SK-N-SH treated with all-trans-retinoic acid at 6 μM for 48 hours (cell line): ENCODE measurements at regions not wholly inside any gene's neighbourhood (a gene's known extent, or its start where the extent isn't known, plus 50 kb on each side); places are given as distances from the start of the nearest gene placed in this dataset.

Experiments used
- GLIS3 ChIP-seq: fragments of 250-450 bp; sonication (Bioruptor Pico); IDR thresholded peaks from 2 replicates; pipeline ENCODE4 v1.5.0; 2020; ENCODE audit warnings: mild to moderate bottlenecking, moderate library complexity
- PPARA ChIP-seq: fragments of 250-450 bp; sonication (Bioruptor Pico); IDR thresholded peaks from 2 replicates; pipeline ENCODE4 v1.5.0; 2020; ENCODE audit warnings: mild to moderate bottlenecking, borderline replicate concordance
- RARB ChIP-seq: fragments of 250-450 bp; sonication (Bioruptor Pico); IDR thresholded peaks from 2 replicates; pipeline ENCODE4 v1.8.0; 2021; ENCODE audit warnings: mild to moderate bottlenecking, moderate library complexity
- TCF4 ChIP-seq: fragments of 250-450 bp; sonication (Bioruptor Pico); IDR thresholded peaks from 2 replicates; pipeline ENCODE4 v1.8.0; 2021; ENCODE audit warnings: mild to moderate bottlenecking, moderate library complexity, borderline replicate concordance
- ZNF565 ChIP-seq: fragments of 450-650 bp; formaldehyde crosslinking; conservative IDR thresholded peaks from 2 replicates; pipeline ENCODE4 v1.5.0; 2020; ENCODE audit warnings: low read depth, mild to moderate bottlenecking, moderate library complexity
- TF ChIP-seq, protein P1 (sequence below): fragments of 250-450 bp; sonication (Bioruptor Pico); IDR thresholded peaks from 2 replicates; pipeline ENCODE4 v1.8.0; 2020; ENCODE audit warnings: mild to moderate bottlenecking, moderate library complexity, borderline replicate concordance

DNA sequence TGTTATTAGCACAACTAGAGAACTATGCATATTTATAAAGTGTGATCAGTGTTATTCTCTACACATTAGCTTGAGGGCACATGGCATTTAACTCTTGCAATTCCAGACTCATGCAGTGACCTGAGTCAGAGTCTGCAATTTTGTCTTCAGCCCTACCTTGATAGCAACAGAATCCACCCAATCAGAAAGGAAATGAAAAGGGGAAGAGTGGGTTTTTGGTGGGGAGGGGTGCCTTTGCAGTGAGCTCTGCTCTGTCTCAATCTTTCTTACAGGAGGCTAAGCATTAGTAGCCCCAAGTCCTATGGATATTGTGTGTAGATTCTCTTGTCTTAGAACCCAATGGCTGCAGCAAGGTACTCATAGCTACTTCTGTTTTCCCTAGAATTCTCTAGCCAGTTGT lies 489.2 kb downstream of the DHX35 start:
- TF ChIP-seq, protein P1, sequence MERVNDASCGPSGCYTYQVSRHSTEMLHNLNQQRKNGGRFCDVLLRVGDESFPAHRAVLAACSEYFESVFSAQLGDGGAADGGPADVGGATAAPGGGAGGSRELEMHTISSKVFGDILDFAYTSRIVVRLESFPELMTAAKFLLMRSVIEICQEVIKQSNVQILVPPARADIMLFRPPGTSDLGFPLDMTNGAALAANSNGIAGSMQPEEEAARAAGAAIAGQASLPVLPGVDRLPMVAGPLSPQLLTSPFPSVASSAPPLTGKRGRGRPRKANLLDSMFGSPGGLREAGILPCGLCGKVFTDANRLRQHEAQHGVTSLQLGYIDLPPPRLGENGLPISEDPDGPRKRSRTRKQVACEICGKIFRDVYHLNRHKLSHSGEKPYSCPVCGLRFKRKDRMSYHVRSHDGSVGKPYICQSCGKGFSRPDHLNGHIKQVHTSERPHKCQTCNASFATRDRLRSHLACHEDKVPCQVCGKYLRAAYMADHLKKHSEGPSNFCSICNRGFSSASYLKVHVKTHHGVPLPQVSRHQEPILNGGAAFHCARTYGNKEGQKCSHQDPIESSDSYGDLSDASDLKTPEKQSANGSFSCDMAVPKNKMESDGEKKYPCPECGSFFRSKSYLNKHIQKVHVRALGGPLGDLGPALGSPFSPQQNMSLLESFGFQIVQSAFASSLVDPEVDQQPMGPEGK (CRISPR knock-in tag): no peak
- TF ChIP-seq GLIS3 (CRISPR knock-in tag) (no peak), RARB (CRISPR knock-in tag) (no peak), ZNF565 (CRISPR knock-in tag) (no peak), PPARA (no peak), TCF4 (CRISPR knock-in tag) (no peak)
